CD14-positive monocyte (primary cell): ENCODE measurements at regions not wholly inside any gene's neighbourhood (a gene's known extent, or its start where the extent isn't known, plus 50 kb on each side); places are given as distances from the start of the nearest gene placed in this dataset.

ENCODE experiments used
- DNase-seq, 3 donors: peaks; one replicate each; pipeline ENCODE4 v3.0.0-alpha.2; 2011 to 2022
- H2AFZ ChIP-seq: 2 replicates; pipeline ENCODE4 v1.6.0; 2012; ENCODE audit warnings: mild to moderate bottlenecking, low read depth, low read length, inconsistent platforms; ENCODE audit not compliant: insufficient read depth, poor library complexity, severe bottlenecking
- H3K27ac ChIP-seq, 2 donors: 1 replicate in 1 of 2; 2 replicates in 1 of 2; pipeline ENCODE4 v1.5.1; 2012 to 2013; ENCODE audit warnings: low read length in 2 of 2, control low read depth in 1 of 2, inconsistent platforms in 1 of 2, low read depth in 1 of 2, mild to moderate bottlenecking in 1 of 2
- H3K27me3 ChIP-seq, 2 donors: one replicate each; pipeline versions ENCODE4 v1.6.0 to v1.6.1; 2011 to 2013; ENCODE audit warnings: low read length in 2 of 2; ENCODE audit not compliant: control insufficient read depth in 2 of 2, insufficient read depth in 2 of 2
- H3K36me3 ChIP-seq, 2 donors: replicated peaks in 1 of 2; 1 replicate in 1 of 2; 2 replicates in 1 of 2; pipeline versions ENCODE4 v1.5.1 to v1.6.1; 2012 to 2013; ENCODE audit warnings: low read length in 2 of 2, control low read depth in 1 of 2, inconsistent platforms in 1 of 2, mild to moderate bottlenecking in 1 of 2; ENCODE audit not compliant: insufficient read depth in 2 of 2, control insufficient read depth in 1 of 2
- H3K4me1 ChIP-seq, 2 donors: 1 replicate in 1 of 2; 2 replicates in 1 of 2; pipeline versions ENCODE4 v1.5.1 to v1.6.1; 2012 to 2013; ENCODE audit warnings: low read length in 2 of 2, control low read depth in 1 of 2, inconsistent platforms in 1 of 2, mild to moderate bottlenecking in 1 of 2, moderate library complexity in 1 of 2; ENCODE audit not compliant: insufficient read depth in 2 of 2, control insufficient read depth in 1 of 2
- H3K4me2 ChIP-seq: replicated peaks from 2 replicates; pipeline ENCODE3; 2012; ENCODE audit warnings: low read length, moderate library complexity, mild to moderate bottlenecking; ENCODE audit not compliant: poor library complexity, severe bottlenecking; ENCODE audit errors: extremely low read depth
- H3K4me3 ChIP-seq, 3 experiments: fragments of 200-600 bp in 1 of 3; sonication (generic) in 1 of 3; replicated peaks in 1 of 3; 1 replicate in 2 of 3; 2 replicates in 1 of 3; pipeline ENCODE4 v1.5.1; 2011 to 2013; ENCODE audit warnings: low read length in 3 of 3, mild to moderate bottlenecking in 3 of 3, control low read depth in 2 of 3, low read depth in 2 of 3, inconsistent platforms in 1 of 3, moderate library complexity in 1 of 3
- H3K79me2 ChIP-seq: 2 replicates; pipeline ENCODE4 v1.6.0; 2012; ENCODE audit warnings: mild to moderate bottlenecking, control low read depth, inconsistent platforms, low read length, moderate library complexity; ENCODE audit not compliant: insufficient read depth
- H3K9ac ChIP-seq: 2 replicates; pipeline ENCODE4 v1.6.0; 2017; ENCODE audit warnings: low read length, mild to moderate bottlenecking; ENCODE audit not compliant: insufficient read depth, poor library complexity, severe bottlenecking
- H3K9me3 ChIP-seq, 2 donors: replicated peaks in 1 of 2; 1 replicate in 1 of 2; 2 replicates in 1 of 2; pipeline versions ENCODE4 v1.5.1 to v1.6.1; 2012 to 2013; ENCODE audit warnings: low read length in 2 of 2, control low read depth in 1 of 2; ENCODE audit not compliant: control insufficient read depth in 1 of 2, insufficient read depth in 1 of 2
- H4K20me1 ChIP-seq: 2 replicates; pipeline ENCODE4 v1.6.0; 2012; ENCODE audit warnings: mild to moderate bottlenecking, low read length, control low read depth, moderate library complexity; ENCODE audit not compliant: insufficient read depth
- H3K27ac Mint-ChIP-seq, 7 donors: one replicate each; pipeline ENCODE4 v1.8.0; 2020; ENCODE audit warnings: mild to moderate bottlenecking in 7 of 7, mixed read lengths in 7 of 7, moderate library complexity in 6 of 7, inconsistent platforms in 2 of 7
- H3K27me3 Mint-ChIP-seq, 3 donors: one replicate each; pipeline ENCODE4 v1.8.0; 2021 to 2022; ENCODE audit warnings: low read depth in 3 of 3, mild to moderate bottlenecking in 3 of 3, mixed read lengths in 3 of 3, moderate library complexity in 3 of 3, inconsistent platforms in 1 of 3
- H3K36me3 Mint-ChIP-seq, 2 donors: one replicate each; pipeline ENCODE4 v1.8.0; 2020; ENCODE audit warnings: mixed read lengths in 2 of 2, inconsistent platforms in 1 of 2, mild to moderate bottlenecking in 1 of 2
- H3K4me1 Mint-ChIP-seq: one replicate; pipeline ENCODE4 v1.8.0; 2020; ENCODE audit warnings: mild to moderate bottlenecking, mixed read lengths
- H3K4me3 Mint-ChIP-seq, 2 donors: one replicate each; pipeline ENCODE4 v1.8.0; 2020; ENCODE audit warnings: mild to moderate bottlenecking in 2 of 2, mixed read lengths in 2 of 2, moderate library complexity in 1 of 2
- H3K9me3 Mint-ChIP-seq, 7 donors: one replicate each; pipeline ENCODE4 v1.8.0; 2020 to 2022; ENCODE audit warnings: mixed read lengths in 7 of 7, mild to moderate bottlenecking in 6 of 7, moderate library complexity in 6 of 7, inconsistent platforms in 2 of 7
- WGBS: methylation state at CpG from one replicate; pipeline ENCODE4 v1.1.5; 2013; ENCODE audit warnings: missing lambda C conversion rate; ENCODE audit not compliant: insufficient coverage; 5-methylcytosine and 5-hydroxymethylcytosine counted together
- intact Hi-C, 2 donors: fragments of 100-400 bp; cut with micrococcal nuclease; formaldehyde crosslinking; loops; one replicate each; pipeline versions ENCODE4 v1.15.0 to v1.15.1; 2023
- TF ChIP-seq, protein P1 (sequence below): fragments of 200-600 bp; IDR thresholded peaks from one replicate; pipeline ENCODE4 v1.8.0; 2022; ENCODE audit warnings: antibody characterized with exemption, mild to moderate bottlenecking

DNA sequence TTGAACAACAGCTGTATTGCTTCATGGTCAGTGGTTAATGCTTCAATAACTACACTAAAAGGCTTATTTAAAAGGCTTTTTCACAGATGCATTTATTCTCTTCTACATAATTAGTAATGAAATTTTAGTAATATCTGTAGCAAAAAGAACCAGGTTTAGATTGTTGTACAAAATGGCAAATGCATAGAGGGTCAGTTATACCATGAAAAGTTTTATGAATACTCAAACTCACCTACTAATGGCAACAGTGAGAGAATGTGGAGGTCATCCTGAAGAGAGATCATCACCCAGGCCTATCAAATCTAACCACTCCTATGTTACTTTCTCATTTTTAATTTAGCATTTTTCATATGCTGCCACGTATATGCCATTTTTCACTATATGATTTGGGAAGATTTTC, 444.3 kb upstream of the CDH9 start:
- Histone ChIP-seq H3K4me3 (no peak overlapping the region), H3K27me3 (no peaks in the 10 kb centered on the region), H2AFZ (no peak overlapping the region), H4K20me1 (no peaks in the 10 kb centered on the region), H3K4me2 (no peak overlapping the region), H3K9ac (no peak overlapping the region), H3K9me3 (peaks cover 2 to 3% of the 10 kb centered on the region in 2 donors), H3K79me2 (no peaks in the 10 kb centered on the region), H3K27ac (no peak overlapping the region), H3K36me3 (no peaks in the 10 kb centered on the region), H3K4me1 (no peaks in the 10 kb centered on the region)
- Mint-ChIP-seq H3K27me3 (no peaks in the 10 kb centered on the region), H3K4me3 (no peak overlapping the region), H3K4me1 (no peaks in the 10 kb centered on the region), H3K27ac (no peak overlapping the region), H3K9me3 (peaks cover 0 to 8% (median 2%) of the 10 kb centered on the region in 7 donors), H3K36me3 (no peaks in the 10 kb centered on the region)
- WGBS: no CpG with 5 or more reads among the region's 1 CpG
- DNase-seq: no peak
- TF ChIP-seq, protein P1, sequence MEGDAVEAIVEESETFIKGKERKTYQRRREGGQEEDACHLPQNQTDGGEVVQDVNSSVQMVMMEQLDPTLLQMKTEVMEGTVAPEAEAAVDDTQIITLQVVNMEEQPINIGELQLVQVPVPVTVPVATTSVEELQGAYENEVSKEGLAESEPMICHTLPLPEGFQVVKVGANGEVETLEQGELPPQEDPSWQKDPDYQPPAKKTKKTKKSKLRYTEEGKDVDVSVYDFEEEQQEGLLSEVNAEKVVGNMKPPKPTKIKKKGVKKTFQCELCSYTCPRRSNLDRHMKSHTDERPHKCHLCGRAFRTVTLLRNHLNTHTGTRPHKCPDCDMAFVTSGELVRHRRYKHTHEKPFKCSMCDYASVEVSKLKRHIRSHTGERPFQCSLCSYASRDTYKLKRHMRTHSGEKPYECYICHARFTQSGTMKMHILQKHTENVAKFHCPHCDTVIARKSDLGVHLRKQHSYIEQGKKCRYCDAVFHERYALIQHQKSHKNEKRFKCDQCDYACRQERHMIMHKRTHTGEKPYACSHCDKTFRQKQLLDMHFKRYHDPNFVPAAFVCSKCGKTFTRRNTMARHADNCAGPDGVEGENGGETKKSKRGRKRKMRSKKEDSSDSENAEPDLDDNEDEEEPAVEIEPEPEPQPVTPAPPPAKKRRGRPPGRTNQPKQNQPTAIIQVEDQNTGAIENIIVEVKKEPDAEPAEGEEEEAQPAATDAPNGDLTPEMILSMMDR: no peak
- intact Hi-C loops: no loop called here

DNA sequence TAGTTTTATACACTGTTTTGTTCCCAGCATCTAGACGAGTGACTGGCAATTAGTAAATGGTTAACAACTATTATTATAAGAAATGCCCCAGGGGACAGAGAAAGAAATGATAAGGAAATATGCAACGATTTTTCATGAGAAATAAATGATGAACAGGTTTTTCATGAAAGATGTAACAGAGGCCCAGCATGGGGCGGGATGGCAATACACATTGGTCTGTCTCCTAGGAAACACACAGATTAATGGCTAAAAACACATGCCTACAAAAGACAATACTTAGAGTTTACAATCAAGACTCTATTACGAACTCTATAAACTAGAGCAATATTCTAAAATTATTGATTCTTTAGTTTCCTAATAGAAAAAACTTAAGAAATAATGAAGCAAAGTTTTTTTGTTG, 441.5 kb upstream of the CDH9 start:
- Histone ChIP-seq H3K79me2 (no peaks in the 10 kb centered on the region), H3K4me1 (no peaks in the 10 kb centered on the region), H3K36me3 (no peaks in the 10 kb centered on the region), H4K20me1 (no peaks in the 10 kb centered on the region), H3K4me2 (no peak overlapping the region), H3K9ac (no peak overlapping the region), H3K27ac (no peak overlapping the region), H3K9me3 (peaks cover 10 to 28% of the 10 kb centered on the region in 2 donors), H3K27me3 (no peaks in the 10 kb centered on the region), H2AFZ (no peak overlapping the region), H3K4me3 (no peak overlapping the region)
- no peaks in the 10 kb centered on the region for H3K36me3 Mint-ChIP-seq
- no peak overlapping the region for H3K4me3 Mint-ChIP-seq
- intact Hi-C loops: no loop called here
- H3K4me1 Mint-ChIP-seq: no peaks in the 10 kb centered on the region
- H3K27ac Mint-ChIP-seq: no peak overlapping the region
- no CpG with 5 or more reads among the region's 4 CpGs for WGBS
- H3K9me3 Mint-ChIP-seq: peaks cover 0 to 24% (median 9%) of the 10 kb centered on the region in 7 donors
- TF ChIP-seq, protein P1: no peak
- no peaks in the 10 kb centered on the region for H3K27me3 Mint-ChIP-seq
- DNase-seq: no peak
